ENCODE measurements at regions not wholly inside any gene's neighbourhood (a gene's known extent, or its start where the extent isn't known, plus 50 kb on each side); places are given as distances from the start of the nearest gene placed in this dataset.
A peak's percentile ranks its signal among the peaks of the same experiment; 100 is the strongest.

DNA sequence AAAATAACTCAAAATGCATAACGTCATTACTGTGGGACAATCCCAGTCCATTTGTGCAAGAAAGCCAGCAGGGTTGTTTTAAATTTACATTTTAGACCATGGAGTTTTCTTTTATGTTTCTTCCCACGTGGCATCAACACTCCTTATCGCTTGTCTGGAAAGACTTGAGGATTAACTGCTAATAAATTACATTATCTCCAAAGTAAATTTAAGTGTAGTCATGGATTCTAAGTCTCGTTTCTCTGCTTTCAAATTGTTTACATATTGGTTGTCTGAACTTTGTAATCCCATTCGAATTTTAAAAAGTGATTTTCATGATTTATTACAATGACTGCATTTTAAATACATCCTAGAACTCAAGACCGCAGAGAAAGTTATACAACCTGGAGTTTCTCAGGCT lies 119.3 kb upstream of the ADAMTS5 start:
- Histone ChIP-seq H3K9ac (ENCODE audit: low read length in 5 of 5) (no peak overlapping the region), H3K9me3 (ENCODE audit: control insufficient read depth in 5 of 5, low read length in 5 of 5) (no peaks in the 10 kb centered on the region), H3K27me3 (ENCODE audit: control insufficient read depth in 5 of 5, insufficient read depth in 4 of 5, low read length in 5 of 5) (no peaks in the 10 kb centered on the region), H3K4me3 (ENCODE audit: low read depth in 1 of 5, low read length in 5 of 5) (no peak overlapping the region), H3K36me3 (ENCODE audit: control insufficient read depth in 5 of 5, insufficient read depth in 5 of 5, low read length in 5 of 5) (no peaks in the 10 kb centered on the region), H3K27ac (ENCODE audit: low read depth, low read length) (no peak overlapping the region), H3K4me1 (ENCODE audit: control insufficient read depth in 5 of 5, insufficient read depth in 5 of 5, low read length in 5 of 5) (peaks cover 0 to 25% (median 24%) of the 10 kb centered on the region in 5 donors)

DNA sequence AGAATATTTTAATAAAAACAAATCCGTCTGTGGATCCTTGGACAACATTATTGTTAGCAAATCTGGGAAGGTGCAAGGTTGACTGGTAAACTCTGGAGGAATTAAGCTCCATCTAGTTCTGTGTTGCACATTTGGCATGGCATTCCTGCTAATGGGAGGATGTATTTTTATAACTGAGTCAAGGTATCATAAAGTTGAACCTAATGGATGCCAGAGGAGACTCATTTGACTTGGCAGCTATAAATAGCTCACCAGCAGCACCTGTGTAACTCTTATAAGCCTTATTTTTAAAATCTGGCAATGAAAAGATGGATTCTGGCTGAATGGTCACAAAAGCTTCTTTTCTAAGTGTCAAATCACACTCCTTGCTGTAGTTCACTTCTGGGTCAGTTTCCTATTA lies 118.5 kb upstream of the ADAMTS5 start:
- no peak overlapping the region for H3K27ac ChIP-seq (ENCODE audit: low read depth, low read length)
- H3K36me3 ChIP-seq (ENCODE audit: control insufficient read depth in 5 of 5, insufficient read depth in 5 of 5, low read length in 5 of 5), result no peaks in the 10 kb centered on the region
- no peaks in the 10 kb centered on the region for H3K27me3 ChIP-seq (ENCODE audit: control insufficient read depth in 5 of 5, insufficient read depth in 4 of 5, low read length in 5 of 5)
- peaks cover 0 to 25% (median 22%) of the 10 kb centered on the region in 5 donors for H3K4me1 ChIP-seq (ENCODE audit: control insufficient read depth in 5 of 5, insufficient read depth in 5 of 5, low read length in 5 of 5)
- no peaks in the 10 kb centered on the region for H3K9me3 ChIP-seq (ENCODE audit: control insufficient read depth in 5 of 5, low read length in 5 of 5)
- no peak overlapping the region for H3K4me3 ChIP-seq (ENCODE audit: low read depth in 1 of 5, low read length in 5 of 5)
- H3K9ac ChIP-seq (ENCODE audit: low read length in 5 of 5), result no peak overlapping the region

DNA sequence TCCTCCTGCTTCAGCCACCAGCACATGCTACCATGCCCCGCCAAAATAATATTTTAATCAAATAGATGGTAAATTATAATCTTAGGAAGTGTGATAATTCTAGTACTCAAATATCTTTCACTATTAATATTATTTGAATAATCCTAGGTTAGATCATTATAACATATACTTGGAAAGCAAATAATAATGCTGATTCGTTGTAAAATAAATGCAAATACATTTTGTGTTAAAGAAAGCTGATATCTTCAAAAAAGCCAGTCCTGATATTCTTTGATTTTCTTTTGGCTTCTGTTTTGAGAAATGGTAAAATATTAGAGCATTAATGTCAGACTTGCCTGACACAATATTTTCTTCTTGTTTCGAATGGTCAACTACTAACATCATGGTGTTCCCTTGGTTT lies 116.3 kb upstream of the ADAMTS5 start:
- no peak overlapping the region for H3K4me3 ChIP-seq (ENCODE audit: low read depth in 1 of 5, low read length in 5 of 5)
- H3K4me1 ChIP-seq (ENCODE audit: control insufficient read depth in 5 of 5, insufficient read depth in 5 of 5, low read length in 5 of 5), result peaks cover 0 to 3% (median under 1%) of the 10 kb centered on the region in 5 donors
- H3K27me3 ChIP-seq (ENCODE audit: control insufficient read depth in 5 of 5, insufficient read depth in 4 of 5, low read length in 5 of 5), result no peaks in the 10 kb centered on the region
- no peaks in the 10 kb centered on the region for H3K9me3 ChIP-seq (ENCODE audit: control insufficient read depth in 5 of 5, low read length in 5 of 5)
- H3K36me3 ChIP-seq (ENCODE audit: control insufficient read depth in 5 of 5, insufficient read depth in 5 of 5, low read length in 5 of 5), result no peaks in the 10 kb centered on the region
- no peak overlapping the region for H3K9ac ChIP-seq (ENCODE audit: low read length in 5 of 5)
- no peak overlapping the region for H3K27ac ChIP-seq (ENCODE audit: low read depth, low read length)

DNA sequence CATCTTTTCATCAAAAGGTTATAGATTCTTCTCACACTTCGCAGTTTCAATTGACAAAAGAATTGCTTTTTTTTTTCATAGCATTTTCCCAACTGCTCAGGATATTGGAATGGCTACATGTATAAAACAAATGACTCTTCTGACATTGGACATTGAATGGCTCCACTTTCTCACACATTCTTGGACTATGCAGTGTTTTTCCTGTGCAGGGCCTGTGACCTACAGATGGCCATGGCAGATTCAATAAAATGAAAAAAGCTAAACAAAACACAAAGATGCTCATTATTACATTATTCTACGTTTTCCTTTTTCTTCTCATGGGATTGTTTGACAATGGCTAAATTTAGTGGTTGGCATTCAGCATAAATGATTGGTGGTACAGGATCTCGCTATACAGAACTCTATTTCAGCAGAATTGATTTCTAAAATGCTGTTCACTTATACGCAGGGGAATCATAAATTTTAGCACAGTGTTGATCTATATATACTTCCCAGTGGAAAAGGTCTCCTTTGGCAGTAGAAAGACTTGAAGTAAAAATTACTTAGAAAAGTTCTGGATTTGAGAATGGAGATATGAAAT lies 115.6 kb upstream of the ADAMTS5 start:
- no peaks in the 10 kb centered on the region for H3K27me3 ChIP-seq (ENCODE audit: control insufficient read depth in 5 of 5, insufficient read depth in 4 of 5, low read length in 5 of 5)
- H3K4me1 ChIP-seq (ENCODE audit: control insufficient read depth in 5 of 5, insufficient read depth in 5 of 5, low read length in 5 of 5), result peaks cover 0 to 5% (median 0%) of the 10 kb centered on the region in 5 donors
- no peak overlapping the region for H3K27ac ChIP-seq (ENCODE audit: low read depth, low read length)
- no peaks in the 10 kb centered on the region for H3K36me3 ChIP-seq (ENCODE audit: control insufficient read depth in 5 of 5, insufficient read depth in 5 of 5, low read length in 5 of 5)
- no peak overlapping the region for H3K9ac ChIP-seq (ENCODE audit: low read length in 5 of 5)
- no peaks in the 10 kb centered on the region for H3K9me3 ChIP-seq (ENCODE audit: control insufficient read depth in 5 of 5, low read length in 5 of 5)
- H3K4me3 ChIP-seq (ENCODE audit: low read depth in 1 of 5, low read length in 5 of 5), result no peak overlapping the region

DNA sequence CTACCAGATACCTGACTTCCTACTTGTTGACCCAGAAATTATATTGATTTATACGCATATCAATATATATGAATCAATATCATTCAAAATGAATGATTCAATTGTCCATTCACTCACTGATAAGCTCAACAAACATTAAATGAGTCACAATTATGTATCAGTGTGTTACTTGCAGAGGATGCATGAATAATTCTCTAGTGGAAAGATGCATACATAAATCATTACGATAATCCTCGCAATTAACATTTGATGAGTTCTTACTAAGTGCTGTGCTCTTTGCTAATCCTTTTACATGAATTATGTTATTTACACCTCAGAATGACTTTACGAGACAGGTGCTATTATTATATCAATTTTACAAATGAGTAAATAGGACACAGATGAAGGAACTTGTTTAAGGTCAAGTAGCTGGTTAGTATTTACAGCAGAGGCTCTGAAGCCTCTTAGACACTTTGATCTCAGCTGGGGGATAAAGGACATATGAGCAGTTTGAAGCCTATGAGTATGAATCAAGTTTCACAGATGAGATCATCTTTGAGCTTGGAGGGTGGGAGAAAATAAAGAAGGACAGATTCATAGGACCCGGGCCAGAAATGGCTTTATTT lies 112.8 kb upstream of the ADAMTS5 start:
- H3K4me3 ChIP-seq (ENCODE audit: low read depth in 1 of 5, low read length in 5 of 5), result no peak overlapping the region
- peaks cover 0 to 7% (median 0%) of the 10 kb centered on the region in 5 donors for H3K4me1 ChIP-seq (ENCODE audit: control insufficient read depth in 5 of 5, insufficient read depth in 5 of 5, low read length in 5 of 5)
- no peak overlapping the region for H3K27ac ChIP-seq (ENCODE audit: low read depth, low read length)
- no peaks in the 10 kb centered on the region for H3K9me3 ChIP-seq (ENCODE audit: control insufficient read depth in 5 of 5, low read length in 5 of 5)
- H3K9ac ChIP-seq (ENCODE audit: low read length in 5 of 5), result no peak overlapping the region
- H3K36me3 ChIP-seq (ENCODE audit: control insufficient read depth in 5 of 5, insufficient read depth in 5 of 5, low read length in 5 of 5), result no peaks in the 10 kb centered on the region
- H3K27me3 ChIP-seq (ENCODE audit: control insufficient read depth in 5 of 5, insufficient read depth in 4 of 5, low read length in 5 of 5), result no peaks in the 10 kb centered on the region

DNA sequence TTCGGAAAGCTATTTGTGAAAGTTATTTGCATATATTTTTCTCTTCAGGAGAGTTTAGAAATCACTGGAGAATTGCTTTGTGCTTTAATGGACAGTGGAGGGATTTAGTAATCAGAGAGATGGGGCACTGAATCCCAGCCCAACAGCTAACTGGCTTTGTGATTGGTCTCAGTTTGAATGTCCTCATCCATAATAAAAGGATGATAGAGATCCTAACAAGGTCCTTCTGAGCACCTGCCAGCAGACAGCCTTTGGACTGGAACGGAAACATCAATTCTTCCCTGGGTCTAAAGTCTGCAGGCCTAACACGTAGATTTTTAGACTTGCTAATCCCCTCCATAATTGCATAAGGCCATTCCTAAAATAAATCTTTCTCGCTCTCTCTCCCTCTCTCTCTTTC lies 112.0 kb upstream of the ADAMTS5 start:
- Histone ChIP-seq H3K27me3 (ENCODE audit: control insufficient read depth in 5 of 5, insufficient read depth in 4 of 5, low read length in 5 of 5) (no peaks in the 10 kb centered on the region), H3K4me1 (ENCODE audit: control insufficient read depth in 5 of 5, insufficient read depth in 5 of 5, low read length in 5 of 5) (peaks cover 0 to 7% (median 0%) of the 10 kb centered on the region in 5 donors), H3K4me3 (ENCODE audit: low read depth in 1 of 5, low read length in 5 of 5) (no peak overlapping the region), H3K36me3 (ENCODE audit: control insufficient read depth in 5 of 5, insufficient read depth in 5 of 5, low read length in 5 of 5) (no peaks in the 10 kb centered on the region), H3K27ac (ENCODE audit: low read depth, low read length) (no peak overlapping the region), H3K9ac (ENCODE audit: low read length in 5 of 5) (no peak overlapping the region), H3K9me3 (ENCODE audit: control insufficient read depth in 5 of 5, low read length in 5 of 5) (no peaks in the 10 kb centered on the region)

DNA sequence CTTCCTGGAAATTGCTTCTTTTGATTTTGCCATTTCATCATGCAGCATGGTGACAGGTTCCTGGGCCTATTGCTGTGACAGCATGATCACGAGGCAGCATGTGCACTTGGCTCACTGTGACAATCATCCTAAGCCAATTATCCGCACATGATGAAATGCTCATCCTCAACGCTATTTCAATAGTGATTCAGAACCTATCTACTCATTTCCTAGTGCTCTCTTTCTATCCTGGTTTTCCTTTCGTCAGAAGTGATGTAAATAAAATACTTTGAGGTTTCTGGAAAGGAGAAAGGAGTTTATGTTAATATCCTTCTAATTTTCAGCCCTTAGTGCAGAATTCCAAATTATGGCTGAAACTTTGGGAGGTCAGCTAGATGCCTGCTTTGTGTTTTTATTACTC lies 110.6 kb upstream of the ADAMTS5 start:
- Histone ChIP-seq H3K27ac (ENCODE audit: low read depth, low read length) (peak overlapping the region; percentile 64), H3K4me3 (ENCODE audit: low read depth in 1 of 5, low read length in 5 of 5) (no peak overlapping the region), H3K36me3 (ENCODE audit: control insufficient read depth in 5 of 5, insufficient read depth in 5 of 5, low read length in 5 of 5) (no peaks in the 10 kb centered on the region), H3K27me3 (ENCODE audit: control insufficient read depth in 5 of 5, insufficient read depth in 4 of 5, low read length in 5 of 5) (no peaks in the 10 kb centered on the region), H3K9me3 (ENCODE audit: control insufficient read depth in 5 of 5, low read length in 5 of 5) (no peaks in the 10 kb centered on the region), H3K9ac (ENCODE audit: low read length in 5 of 5) (no peak overlapping the region), H3K4me1 (ENCODE audit: control insufficient read depth in 5 of 5, insufficient read depth in 5 of 5, low read length in 5 of 5) (peaks cover 0 to 7% (median 0%) of the 10 kb centered on the region in 5 donors)

DNA sequence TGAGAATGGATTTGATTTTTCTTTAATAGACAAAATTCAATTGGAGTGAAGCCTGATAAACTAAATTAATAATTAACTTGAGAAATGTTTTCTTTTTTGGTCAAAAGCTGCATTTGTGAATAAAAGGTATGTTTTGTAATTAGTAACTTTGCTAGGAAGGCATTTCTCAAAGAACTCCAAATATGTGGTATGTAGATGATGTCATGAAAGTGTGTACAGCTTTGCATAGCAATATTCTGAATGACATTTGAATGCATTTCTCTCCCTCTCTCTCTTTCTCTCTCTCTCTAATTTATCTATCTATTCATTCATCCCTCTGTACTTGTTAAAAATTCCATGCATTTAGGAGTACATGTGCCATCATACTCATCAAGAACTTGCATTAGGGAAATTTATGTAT lies 109.1 kb upstream of the ADAMTS5 start:
- Histone ChIP-seq H3K4me1 (ENCODE audit: control insufficient read depth in 5 of 5, insufficient read depth in 5 of 5, low read length in 5 of 5) (peaks cover 0 to 9% (median under 1%) of the 10 kb centered on the region in 5 donors), H3K27ac (ENCODE audit: low read depth, low read length) (no peak overlapping the region), H3K9ac (ENCODE audit: low read length in 5 of 5) (no peak overlapping the region), H3K36me3 (ENCODE audit: control insufficient read depth in 5 of 5, insufficient read depth in 5 of 5, low read length in 5 of 5) (no peaks in the 10 kb centered on the region), H3K4me3 (ENCODE audit: low read depth in 1 of 5, low read length in 5 of 5) (no peak overlapping the region), H3K27me3 (ENCODE audit: control insufficient read depth in 5 of 5, insufficient read depth in 4 of 5, low read length in 5 of 5) (no peaks in the 10 kb centered on the region), H3K9me3 (ENCODE audit: control insufficient read depth in 5 of 5, low read length in 5 of 5) (no peaks in the 10 kb centered on the region)

DNA sequence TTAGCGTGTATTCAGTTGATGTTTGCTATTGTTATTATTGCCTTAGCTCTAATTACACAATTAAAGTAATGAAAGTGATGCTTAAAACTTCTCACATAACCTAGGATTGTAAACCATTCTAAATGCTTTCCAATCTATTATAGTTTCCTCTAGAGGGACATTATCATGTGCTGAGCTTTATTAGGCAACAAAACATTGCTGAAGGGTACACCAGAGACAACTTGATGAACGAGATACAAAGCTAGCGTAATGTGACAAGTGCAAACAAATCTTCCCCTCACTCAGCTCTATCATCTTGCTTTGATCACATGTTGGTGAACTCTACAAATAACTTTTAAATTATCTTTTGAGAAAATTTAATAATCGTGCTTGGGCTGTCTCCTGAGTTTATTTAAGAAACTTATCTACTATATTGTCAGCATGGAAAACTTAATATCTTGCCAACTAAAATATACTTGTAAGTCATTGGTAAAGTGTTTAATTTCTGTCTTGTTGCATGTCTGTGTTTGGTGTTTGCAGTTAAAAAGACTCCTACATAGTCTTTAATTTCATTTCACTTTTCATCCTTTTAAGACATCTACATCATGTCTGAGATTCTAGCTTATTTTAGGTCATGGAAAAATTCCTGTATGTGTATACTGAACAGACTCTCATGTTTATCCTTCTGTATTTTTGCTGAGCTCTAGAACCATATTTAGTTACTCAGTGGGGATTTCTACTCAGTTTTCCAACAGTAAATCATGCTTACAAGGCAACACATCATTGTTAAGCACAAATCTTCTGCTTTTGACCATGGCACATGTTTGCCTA lies 104.2 kb upstream of the ADAMTS5 start:
- Histone ChIP-seq H3K27ac (ENCODE audit: low read depth, low read length) (no peak overlapping the region), H3K4me1 (ENCODE audit: control insufficient read depth in 5 of 5, insufficient read depth in 5 of 5, low read length in 5 of 5) (peaks cover 0 to 6% (median 2%) of the 10 kb centered on the region in 5 donors), H3K4me3 (ENCODE audit: low read depth in 1 of 5, low read length in 5 of 5) (no peak overlapping the region), H3K27me3 (ENCODE audit: control insufficient read depth in 5 of 5, insufficient read depth in 4 of 5, low read length in 5 of 5) (no peaks in the 10 kb centered on the region), H3K9me3 (ENCODE audit: control insufficient read depth in 5 of 5, low read length in 5 of 5) (no peaks in the 10 kb centered on the region), H3K9ac (ENCODE audit: low read length in 5 of 5) (no peak overlapping the region), H3K36me3 (ENCODE audit: control insufficient read depth in 5 of 5, insufficient read depth in 5 of 5, low read length in 5 of 5) (no peaks in the 10 kb centered on the region)

DNA sequence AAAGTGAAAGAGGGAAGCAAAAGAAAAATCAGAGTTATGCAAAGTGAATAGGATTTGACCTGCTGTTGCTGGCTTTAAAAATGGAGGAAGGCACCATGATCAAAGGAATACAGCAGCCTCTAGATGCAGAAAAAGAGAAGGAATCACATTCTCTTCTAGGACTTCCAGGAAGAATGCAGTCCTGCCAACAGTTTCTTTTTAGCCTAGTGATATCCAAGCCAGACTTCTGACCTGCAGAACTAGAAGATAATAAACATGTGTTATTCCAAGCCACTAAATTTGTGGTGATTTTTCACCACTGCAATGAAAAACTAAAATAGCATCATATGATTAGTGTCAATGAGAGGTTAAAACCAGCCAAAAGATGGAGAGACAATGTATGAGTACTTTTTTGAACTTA lies 101.9 kb upstream of the ADAMTS5 start:
- no peak overlapping the region for H3K27ac ChIP-seq (ENCODE audit: low read depth, low read length)
- H3K4me1 ChIP-seq (ENCODE audit: control insufficient read depth in 5 of 5, insufficient read depth in 5 of 5, low read length in 5 of 5), result peaks cover 0 to 6% (median 2%) of the 10 kb centered on the region in 5 donors
- H3K36me3 ChIP-seq (ENCODE audit: control insufficient read depth in 5 of 5, insufficient read depth in 5 of 5, low read length in 5 of 5), result no peaks in the 10 kb centered on the region
- no peak overlapping the region for H3K9ac ChIP-seq (ENCODE audit: low read length in 5 of 5)
- peaks cover 0 to under 1% (median 0%) of the 10 kb centered on the region in 5 donors for H3K9me3 ChIP-seq (ENCODE audit: control insufficient read depth in 5 of 5, low read length in 5 of 5)
- H3K27me3 ChIP-seq (ENCODE audit: control insufficient read depth in 5 of 5, insufficient read depth in 4 of 5, low read length in 5 of 5), result no peaks in the 10 kb centered on the region
- H3K4me3 ChIP-seq (ENCODE audit: low read depth in 1 of 5, low read length in 5 of 5), result no peak overlapping the region

All from subcutaneous abdominal adipose tissue (tissue), 5 donors.